ENCODE measurements at regions not wholly inside any gene's neighbourhood (a gene's known extent, or its start where the extent isn't known, plus 50 kb on each side); places are given as distances from the start of the nearest gene placed in this dataset.

DNA sequence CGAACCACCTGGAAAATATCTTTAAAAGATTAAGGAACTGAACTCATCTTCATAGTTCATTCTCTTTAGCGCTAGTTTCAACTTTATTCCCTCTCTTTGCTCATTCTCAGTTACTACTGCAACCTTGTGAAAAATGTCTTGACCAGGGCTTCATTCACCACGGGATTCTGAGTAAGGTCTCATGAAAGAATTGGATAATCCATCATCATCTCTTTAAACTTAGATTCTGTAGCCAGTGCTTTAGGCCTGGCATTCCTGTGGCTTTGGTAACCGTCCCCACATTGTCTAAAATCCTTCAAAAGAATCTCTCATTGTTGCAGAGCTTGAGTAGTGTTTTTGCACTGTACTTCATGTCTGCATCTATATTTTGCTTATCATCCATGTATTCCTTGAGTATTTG, 229.5 kb downstream of the ETAA1 start:
- FAIRE-seq = no peak
- H3K9me1 ChIP-seq (ENCODE audit: control insufficient read depth, extremely low read depth, insufficient read depth, low read length) = no peaks in the 10 kb centered on the region

DNA sequence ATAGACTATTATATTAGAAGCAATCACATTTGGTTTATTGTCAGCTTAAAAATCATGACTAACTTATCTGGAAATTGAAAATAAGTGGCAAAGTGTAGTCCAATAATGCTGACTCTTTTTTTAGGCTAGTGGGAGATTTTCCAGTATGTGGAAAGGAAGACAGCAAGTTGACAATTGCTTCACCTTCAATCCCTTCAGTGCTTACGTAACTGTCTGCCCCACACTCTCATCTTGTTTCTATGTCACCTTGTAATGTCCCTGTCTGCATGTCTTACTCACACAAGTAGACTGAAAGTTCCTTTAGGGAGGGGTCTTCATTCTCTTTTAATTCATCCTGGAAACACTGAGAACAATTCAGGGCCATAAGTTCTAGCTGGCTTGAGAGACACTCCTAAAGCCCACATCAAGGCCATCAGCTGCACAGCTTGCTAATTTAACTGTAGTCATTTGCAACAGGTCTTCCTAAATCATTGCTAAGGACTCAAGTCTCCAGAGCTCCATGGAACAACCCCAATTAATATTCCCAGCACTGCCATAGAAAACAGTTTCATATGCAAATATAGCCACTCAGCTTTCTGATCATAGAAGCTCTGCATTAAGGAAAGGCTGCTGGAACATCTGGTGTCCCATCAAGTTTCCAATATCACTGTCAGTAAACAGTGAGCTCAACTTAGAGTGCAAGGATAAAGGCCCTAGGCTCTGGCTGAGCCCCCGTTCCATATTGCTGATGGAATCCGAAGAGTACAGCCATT, 230.5 kb downstream of the ETAA1 start:
- FAIRE-seq (no peak), DNase-seq (ENCODE audit: low read depth, low spot score) (no peak)
- Histone ChIP-seq H2AFZ (ENCODE audit: control insufficient read depth, low read length) (no peak overlapping the region), H3K27ac (ENCODE audit: control insufficient read depth, insufficient read depth, low read length) (no peak overlapping the region), H3K9me1 (ENCODE audit: control insufficient read depth, extremely low read depth, insufficient read depth, low read length) (no peaks in the 10 kb centered on the region), H3K79me2 (ENCODE audit: control insufficient read depth, insufficient read depth, low read length) (no peaks in the 10 kb centered on the region), H3K9me3 (ENCODE audit: control insufficient read depth, low read depth, low read length) (no peaks in the 10 kb centered on the region), H3K4me2 (ENCODE audit: control insufficient read depth, extremely low read depth, insufficient read depth, low read depth, low read length) (no peak overlapping the region), H3K36me3 (ENCODE audit: control insufficient read depth in 2 of 2, extremely low read depth in 1 of 2, insufficient read depth in 2 of 2, low read length in 2 of 2) (no peaks in the 10 kb centered on the region), H3K9ac (ENCODE audit: control insufficient read depth, extremely low read depth, insufficient read depth, low read length) (no peak overlapping the region), H3K4me1 (ENCODE audit: control insufficient read depth, extremely low read depth, insufficient read depth, low read length) (no peaks in the 10 kb centered on the region), H3K4me3 (ENCODE audit: control insufficient read depth in 2 of 3, extremely low read depth in 1 of 3, insufficient read depth in 2 of 3, low read depth in 1 of 3, low read length in 3 of 3) (no peak overlapping the region), H4K20me1 (ENCODE audit: control insufficient read depth, extremely low read depth, insufficient read depth, low read length) (no peaks in the 10 kb centered on the region), H3K27me3 (ENCODE audit: control insufficient read depth, extremely low read depth, insufficient read depth, low read length) (no peaks in the 10 kb centered on the region)
- TF ChIP-seq EZH2 (IDR thresholded peaks at IDR 0.05; ENCODE audit: low read length) = no peak
- TF ChIP-seq, protein P1, sequence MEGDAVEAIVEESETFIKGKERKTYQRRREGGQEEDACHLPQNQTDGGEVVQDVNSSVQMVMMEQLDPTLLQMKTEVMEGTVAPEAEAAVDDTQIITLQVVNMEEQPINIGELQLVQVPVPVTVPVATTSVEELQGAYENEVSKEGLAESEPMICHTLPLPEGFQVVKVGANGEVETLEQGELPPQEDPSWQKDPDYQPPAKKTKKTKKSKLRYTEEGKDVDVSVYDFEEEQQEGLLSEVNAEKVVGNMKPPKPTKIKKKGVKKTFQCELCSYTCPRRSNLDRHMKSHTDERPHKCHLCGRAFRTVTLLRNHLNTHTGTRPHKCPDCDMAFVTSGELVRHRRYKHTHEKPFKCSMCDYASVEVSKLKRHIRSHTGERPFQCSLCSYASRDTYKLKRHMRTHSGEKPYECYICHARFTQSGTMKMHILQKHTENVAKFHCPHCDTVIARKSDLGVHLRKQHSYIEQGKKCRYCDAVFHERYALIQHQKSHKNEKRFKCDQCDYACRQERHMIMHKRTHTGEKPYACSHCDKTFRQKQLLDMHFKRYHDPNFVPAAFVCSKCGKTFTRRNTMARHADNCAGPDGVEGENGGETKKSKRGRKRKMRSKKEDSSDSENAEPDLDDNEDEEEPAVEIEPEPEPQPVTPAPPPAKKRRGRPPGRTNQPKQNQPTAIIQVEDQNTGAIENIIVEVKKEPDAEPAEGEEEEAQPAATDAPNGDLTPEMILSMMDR (optimal IDR thresholded peaks at IDR 0.05 in 1 of 3, IDR thresholded peaks at IDR 0.05 in 1 of 3, conservative IDR thresholded peaks at IDR 0.05 in 1 of 3; ENCODE audit: extremely low read depth in 1 of 3, insufficient read depth in 2 of 3, low read length in 3 of 3) = no peak
- dilution Hi-C loops (cut with MboI; ENCODE audit: extremely low pct_ligation_motif_present, low sequenced_read_pairs) = no loop called here

More for the DNA sequence above, 229.5 kb downstream of the ETAA1 start:
- dilution Hi-C loops (cut with MboI; ENCODE audit: extremely low pct_ligation_motif_present, low sequenced_read_pairs) = no loop called here
- no peak overlapping the region for H3K27ac ChIP-seq (ENCODE audit: control insufficient read depth, insufficient read depth, low read length)
- no peaks in the 10 kb centered on the region for H3K79me2 ChIP-seq (ENCODE audit: control insufficient read depth, insufficient read depth, low read length)
- no peak overlapping the region for H2AFZ ChIP-seq (ENCODE audit: control insufficient read depth, low read length)
- H3K4me1 ChIP-seq (ENCODE audit: control insufficient read depth, extremely low read depth, insufficient read depth, low read length) = no peaks in the 10 kb centered on the region
- H3K36me3 ChIP-seq (ENCODE audit: control insufficient read depth in 2 of 2, extremely low read depth in 1 of 2, insufficient read depth in 2 of 2, low read length in 2 of 2) = no peaks in the 10 kb centered on the region
- H4K20me1 ChIP-seq (ENCODE audit: control insufficient read depth, extremely low read depth, insufficient read depth, low read length) = no peaks in the 10 kb centered on the region
- TF ChIP-seq, protein P1 (optimal IDR thresholded peaks at IDR 0.05 in 1 of 3, IDR thresholded peaks at IDR 0.05 in 1 of 3, conservative IDR thresholded peaks at IDR 0.05 in 1 of 3; ENCODE audit: extremely low read depth in 1 of 3, insufficient read depth in 2 of 3, low read length in 3 of 3) = no peak
- TF ChIP-seq EZH2 (IDR thresholded peaks at IDR 0.05; ENCODE audit: low read length) = no peak
- H3K4me2 ChIP-seq (ENCODE audit: control insufficient read depth, extremely low read depth, insufficient read depth, low read depth, low read length) = no peak overlapping the region
- no peak overlapping the region for H3K9ac ChIP-seq (ENCODE audit: control insufficient read depth, extremely low read depth, insufficient read depth, low read length)
- H3K27me3 ChIP-seq (ENCODE audit: control insufficient read depth, extremely low read depth, insufficient read depth, low read length) = no peaks in the 10 kb centered on the region
- DNase-seq (ENCODE audit: low read depth, low spot score) = no peak
- no peaks in the 10 kb centered on the region for H3K9me3 ChIP-seq (ENCODE audit: control insufficient read depth, low read depth, low read length)
- H3K4me3 ChIP-seq (ENCODE audit: control insufficient read depth in 2 of 3, extremely low read depth in 1 of 3, insufficient read depth in 2 of 3, low read depth in 1 of 3, low read length in 3 of 3) = no peak overlapping the region
